Lung (tissue), 11 donors: ENCODE measurements at regions not wholly inside any gene's neighbourhood (a gene's known extent, or its start where the extent isn't known, plus 50 kb on each side); places are given as distances from the start of the nearest gene placed in this dataset.

Experiments
- ATAC-seq: fragments of 200-7000 bp; cut with Tn5 transposase; one replicate; pipeline ENCODE4 v1.9.1; 2020; ENCODE audit warnings: moderate number of reproducible peaks; ENCODE audit not compliant: insufficient read depth, low FRiP score
- DNase-seq, 3 donors: peaks; one replicate each; pipeline ENCODE4 v3.0.0-alpha.2; 2013 to 2017
- H3K27ac ChIP-seq, 2 donors: one replicate each; pipeline ENCODE4 v1.5.1; 2013; ENCODE audit warnings: mild to moderate bottlenecking in 2 of 2, moderate library complexity in 2 of 2, control low read depth in 1 of 2, inconsistent platforms in 1 of 2, low read depth in 1 of 2, low read length in 1 of 2
- H3K27me3 ChIP-seq, 3 donors: one replicate each; pipeline ENCODE4 v1.5.1; 2013; ENCODE audit warnings: low read length in 2 of 3; ENCODE audit not compliant: control insufficient read depth in 3 of 3, insufficient read depth in 3 of 3
- H3K36me3 ChIP-seq, 4 donors: one replicate each; pipeline ENCODE4 v1.5.1; 2013; ENCODE audit warnings: low read length in 4 of 4, mild to moderate bottlenecking in 1 of 4, moderate library complexity in 1 of 4; ENCODE audit not compliant: control insufficient read depth in 4 of 4, insufficient read depth in 4 of 4
- H3K4me1 ChIP-seq, 5 donors: one replicate each; pipeline ENCODE4 v1.5.1; 2013; ENCODE audit warnings: low read length in 5 of 5, mild to moderate bottlenecking in 2 of 5, moderate library complexity in 1 of 5; ENCODE audit not compliant: control insufficient read depth in 5 of 5, insufficient read depth in 5 of 5
- H3K4me3 ChIP-seq: one replicate; pipeline ENCODE4 v1.5.1; 2013; ENCODE audit warnings: mild to moderate bottlenecking, control low read depth, moderate library complexity
- H3K9ac ChIP-seq, 2 donors: one replicate each; pipeline ENCODE4 v1.5.1; 2013; ENCODE audit warnings: low read length in 2 of 2, control low read depth in 1 of 2; ENCODE audit not compliant: insufficient read depth in 1 of 2
- H3K9me3 ChIP-seq, 4 donors: one replicate each; pipeline ENCODE4 v1.5.1; 2013; ENCODE audit warnings: low read length in 3 of 4, mild to moderate bottlenecking in 1 of 4, moderate library complexity in 1 of 4; ENCODE audit not compliant: control insufficient read depth in 4 of 4, insufficient read depth in 3 of 4
- WGBS, 2 donors: extraction: QIAGEN DNeasy Blood & Tissue Kit; methylation state at CpG; one replicate each; pipeline ENCODE4 v1.1.7; 2013; 5-methylcytosine and 5-hydroxymethylcytosine counted together
- TF ChIP-seq, protein P1 (sequence below): IDR thresholded peaks from 2 replicates; pipeline ENCODE4 v1.5.1; 2012; ENCODE audit warnings: mild to moderate bottlenecking; ENCODE audit errors: control extremely low read depth, extremely low read depth
- donor health status: control.
- donor health status: control.
- donor health status: Bipolar disorder and iron deficiency.
- donor health status: healthy.
- donor health status: DM: yes; HTN: yes; CAD: no.

GRCh38 chr4:144403893-144404292 lies 242.1 kb upstream of the HHIP start:
- DNase-seq, result no peak
- 74 to 95% methylated on average over 1 of the region's 1 CpG for WGBS, 2 donors
- ATAC-seq, result no peak
- Histone ChIP-seq H3K9me3 (peaks cover 0 to under 1% (median 0%) of the 10 kb centered on the region in 4 donors), H3K27ac (no peak overlapping the region), H3K4me1 (no peaks in the 10 kb centered on the region), H3K4me3 (no peak overlapping the region), H3K9ac (no peak overlapping the region), H3K27me3 (no peaks in the 10 kb centered on the region), H3K36me3 (no peaks in the 10 kb centered on the region)
- TF ChIP-seq, protein P1, sequence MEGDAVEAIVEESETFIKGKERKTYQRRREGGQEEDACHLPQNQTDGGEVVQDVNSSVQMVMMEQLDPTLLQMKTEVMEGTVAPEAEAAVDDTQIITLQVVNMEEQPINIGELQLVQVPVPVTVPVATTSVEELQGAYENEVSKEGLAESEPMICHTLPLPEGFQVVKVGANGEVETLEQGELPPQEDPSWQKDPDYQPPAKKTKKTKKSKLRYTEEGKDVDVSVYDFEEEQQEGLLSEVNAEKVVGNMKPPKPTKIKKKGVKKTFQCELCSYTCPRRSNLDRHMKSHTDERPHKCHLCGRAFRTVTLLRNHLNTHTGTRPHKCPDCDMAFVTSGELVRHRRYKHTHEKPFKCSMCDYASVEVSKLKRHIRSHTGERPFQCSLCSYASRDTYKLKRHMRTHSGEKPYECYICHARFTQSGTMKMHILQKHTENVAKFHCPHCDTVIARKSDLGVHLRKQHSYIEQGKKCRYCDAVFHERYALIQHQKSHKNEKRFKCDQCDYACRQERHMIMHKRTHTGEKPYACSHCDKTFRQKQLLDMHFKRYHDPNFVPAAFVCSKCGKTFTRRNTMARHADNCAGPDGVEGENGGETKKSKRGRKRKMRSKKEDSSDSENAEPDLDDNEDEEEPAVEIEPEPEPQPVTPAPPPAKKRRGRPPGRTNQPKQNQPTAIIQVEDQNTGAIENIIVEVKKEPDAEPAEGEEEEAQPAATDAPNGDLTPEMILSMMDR, result no peak

- no peaks in the 10 kb centered on the region for H3K36me3 ChIP-seq
- TF ChIP-seq, protein P1, result no peak
- DNase-seq, result no peak
- H3K9me3 ChIP-seq, result no peaks in the 10 kb centered on the region
- H3K4me3 ChIP-seq, result no peak overlapping the region
- no peaks in the 10 kb centered on the region for H3K27me3 ChIP-seq
- no peak for ATAC-seq
- H3K27ac ChIP-seq, result no peak overlapping the region
- WGBS, 2 donors, result 68 to 82% methylated on average over 4 of the region's 4 CpGs
- no peak overlapping the region for H3K9ac ChIP-seq
- H3K4me1 ChIP-seq, result no peaks in the 10 kb centered on the region
These were observed 236.4 kb upstream of the HHIP start for GRCh38 chr4:144409525-144409924.

- H3K9ac ChIP-seq, result no peak overlapping the region
- H3K27ac ChIP-seq, result no peak overlapping the region
- H3K36me3 ChIP-seq, result no peaks in the 10 kb centered on the region
- H3K4me1 ChIP-seq, result no peaks in the 10 kb centered on the region
- no peaks in the 10 kb centered on the region for H3K9me3 ChIP-seq
- WGBS, 2 donors, result 82 to 93% methylated on average over 2 of the region's 2 CpGs
- DNase-seq (no peak), ATAC-seq (no peak)
- no peaks in the 10 kb centered on the region for H3K27me3 ChIP-seq
- H3K4me3 ChIP-seq, result no peak overlapping the region
- TF ChIP-seq, protein P1, result no peak
These were observed 235.6 kb upstream of the HHIP start for GRCh38 chr4:144410230-144410783.

- Histone ChIP-seq H3K9ac (no peak overlapping the region), H3K27me3 (no peaks in the 10 kb centered on the region), H3K4me1 (no peaks in the 10 kb centered on the region), H3K36me3 (no peaks in the 10 kb centered on the region), H3K4me3 (no peak overlapping the region), H3K9me3 (peaks cover 0 to under 1% (median 0%) of the 10 kb centered on the region in 4 donors), H3K27ac (no peak overlapping the region)
- no peak for DNase-seq
- WGBS, 2 donors, result 32 to 52% methylated on average over 1 of the region's 1 CpG
- TF ChIP-seq, protein P1, result no peak
- no peak for ATAC-seq
These were observed 234.8 kb upstream of the HHIP start for GRCh38 chr4:144411119-144411518.
